ENCODE measurements at regions not wholly inside any gene's neighbourhood (a gene's known extent, or its start where the extent isn't known, plus 50 kb on each side); places are given as distances from the start of the nearest gene placed in this dataset.

- FAIRE-seq (no peak), ATAC-seq (no peak), DNase-seq (ENCODE audit: low spot score) (no peak)
- Histone ChIP-seq H3K4me2 (ENCODE audit: low read depth, low read length) (no peak overlapping the region), H3K27me3 (ENCODE audit: control insufficient read depth in 1 of 2, insufficient read depth in 2 of 2, low read length in 2 of 2) (no peaks in the 10 kb centered on the region), H3K79me2 (ENCODE audit: insufficient read depth, low read length) (no peaks in the 10 kb centered on the region), H3K27ac (ENCODE audit: extremely low read length, insufficient read depth, low read length) (no peak overlapping the region), H3K9me3 (ENCODE audit: low read length) (no peaks in the 10 kb centered on the region; the same call in 1 of the 2 replicates), H3K36me3 (replicated peaks in 1 of 2; ENCODE audit: control insufficient read depth in 1 of 2, insufficient read depth in 2 of 2, low read length in 2 of 2) (peaks cover 2 to 6% of the 10 kb centered on the region in 2 experiments; a peak in 1 of 5 replicates), H2AFZ (ENCODE audit: low read length) (no peak overlapping the region), H3K4me1 (ENCODE audit: insufficient read depth, low read length) (peaks cover 32% of the 10 kb centered on the region), H3K4me3 (replicated peaks in 1 of 3; ENCODE audit: insufficient read depth in 1 of 3, low read depth in 2 of 3, low read length in 3 of 3) (no peak overlapping the region), H3K9ac (ENCODE audit: insufficient read depth, low read depth, low read length) (no peak overlapping the region), H4K20me1 (ENCODE audit: insufficient read depth, low read length) (no peaks in the 10 kb centered on the region)
- POLR2A ChIA-PET = interaction anchor here (4.6 kb wide), 1 partner anchor 167 kb away, joined by 36 read pairs; no protein-coding TSS in a partner anchor
- WGBS (ENCODE audit: low lambda C conversion rate) = 89% methylated on average over 2 of the region's 2 CpGs
- in situ Hi-C loops (cut with HindIII; ENCODE audit: extremely low pct_ligation_motif_present, low pct_unique_long_range_greater_than_20kb) = loop anchor here (5.0 to 25.0 kb wide), 4 partner anchors 165 to 497 kb away; partner anchors contain the start of gene SSTR1
- intact Hi-C loops (cut with micrococcal nuclease; ENCODE audit: unreplicated experiment) = loop anchor here (2.0 to 5.0 kb wide), 4 partner anchors 113 to 1160 kb away; partner anchors contain the start of genes FOXA1 and TTC6
- BruUV-seq (replicated peaks) = no TSS peak
- TF ChIP-seq ZBTB7A (CRISPR knock-in tag; IDR thresholded peaks at IDR 0.05) (no peak), HNRNPK (IDR thresholded peaks at IDR 0.05; ENCODE audit: low read depth, low read length, poor library complexity, severe bottlenecking) (no peak), ZNF460 (CRISPR knock-in tag; IDR thresholded peaks at IDR 0.05; ENCODE audit: borderline replicate concordance) (no peak), ZNF713 (CRISPR knock-in tag; IDR thresholded peaks at IDR 0.05) (no peak), ZNF564 (CRISPR knock-in tag; IDR thresholded peaks at IDR 0.05) (no peak), ZNF766 (CRISPR knock-in tag; IDR thresholded peaks at IDR 0.05; ENCODE audit: borderline replicate concordance) (no peak), ZFP91 (CRISPR knock-in tag; IDR thresholded peaks at IDR 0.05; ENCODE audit: borderline replicate concordance) (no peak), ZNF709 (CRISPR knock-in tag; IDR thresholded peaks at IDR 0.05) (no peak), TIGD3 (CRISPR knock-in tag; IDR thresholded peaks at IDR 0.05; ENCODE audit: borderline replicate concordance) (no peak), ZBTB25 (CRISPR knock-in tag; IDR thresholded peaks at IDR 0.05) (no peak), BRF2 (CRISPR knock-in tag; IDR thresholded peaks at IDR 0.05) (no peak), FOXA1 (IDR thresholded peaks at IDR 0.05) (no peak), FOXA1 (CRISPR knock-in tag; IDR thresholded peaks at IDR 0.05) (no peak), ZBTB39 (CRISPR knock-in tag; IDR thresholded peaks at IDR 0.05) (no peak)
- CTCF ChIA-PET (ENCODE audit: low intra/inter-chr PET ratio, low total read pairs) = interaction anchor here (10.3 kb wide), 1 partner anchor 167 kb away, joined by 213 read pairs; no protein-coding TSS in a partner anchor
Measured at GRCh38 chr14:37707716-37708115, 112.3 kb downstream of the TTC6 start.
